Amygdala (tissue), 56 donors: ENCODE measurements at regions not wholly inside any gene's neighbourhood (a gene's known extent, or its start where the extent isn't known, plus 50 kb on each side); places are given as distances from the start of the nearest gene placed in this dataset.

ENCODE experiments used
- DNase-seq, 56 donors: peaks; one replicate each; lab custom pipeline; 2025; lab: John Stamatoyannopoulos, UW

GRCh38 chr10:131644864-131645658, 255.7 kb upstream of the PPP2R2D start:
- no peak for DNase-seq

GRCh38 chr10:131645756-131646155, 255.1 kb upstream of the PPP2R2D start:
- DNase-seq, result no peak

- no peak for DNase-seq
These were observed 254.0 kb upstream of the PPP2R2D start for GRCh38 chr10:131646551-131647525.

- DNase-seq, result no peak
These were observed 253.0 kb upstream of the PPP2R2D start for GRCh38 chr10:131647789-131648188.

- DNase-seq, result no peak
These were observed 252.3 kb upstream of the PPP2R2D start for GRCh38 chr10:131648386-131649020.

GRCh38 chr10:131649617-131650016, 251.2 kb upstream of the PPP2R2D start:
- no peak for DNase-seq

- DNase-seq, result no peak
These were observed 250.6 kb upstream of the PPP2R2D start for GRCh38 chr10:131650169-131650705.

GRCh38 chr10:131650771-131651673, 249.8 kb upstream of the PPP2R2D start:
- no peak for DNase-seq

GRCh38 chr10:131651674-131652437, 249.0 kb upstream of the PPP2R2D start:
- DNase-seq, result peak in 6 of 56 donors; percentile 5 to 25 (median 15)

GRCh38 chr10:131652438-131653139, 248.2 kb upstream of the PPP2R2D start:
- no peak for DNase-seq

GRCh38 chr10:131653140-131653539, 247.7 kb upstream of the PPP2R2D start:
- no peak for DNase-seq

- DNase-seq, result no peak
These were observed 247.0 kb upstream of the PPP2R2D start for GRCh38 chr10:131653554-131654470.

GRCh38 chr10:131654471-131655087, 246.2 kb upstream of the PPP2R2D start:
- peak in 1 of 56 donors; percentile 58 for DNase-seq

GRCh38 chr10:131655101-131655849, 245.5 kb upstream of the PPP2R2D start:
- DNase-seq, result peak in 12 of 56 donors; percentile 2 to 82 (median 18)

- DNase-seq, result no peak
These were observed 244.8 kb upstream of the PPP2R2D start for GRCh38 chr10:131656009-131656408.

GRCh38 chr10:131656431-131656841, 244.4 kb upstream of the PPP2R2D start:
- no peak for DNase-seq
